ENCODE measurements at regions not wholly inside any gene's neighbourhood (a gene's known extent, or its start where the extent isn't known, plus 50 kb on each side); places are given as distances from the start of the nearest gene placed in this dataset.
"Not testable (repeated sequence)": the region's sequence is repeated elsewhere in the genome, so short reads cannot be mapped to it uniquely, and the experiment has no call there.

DNA sequence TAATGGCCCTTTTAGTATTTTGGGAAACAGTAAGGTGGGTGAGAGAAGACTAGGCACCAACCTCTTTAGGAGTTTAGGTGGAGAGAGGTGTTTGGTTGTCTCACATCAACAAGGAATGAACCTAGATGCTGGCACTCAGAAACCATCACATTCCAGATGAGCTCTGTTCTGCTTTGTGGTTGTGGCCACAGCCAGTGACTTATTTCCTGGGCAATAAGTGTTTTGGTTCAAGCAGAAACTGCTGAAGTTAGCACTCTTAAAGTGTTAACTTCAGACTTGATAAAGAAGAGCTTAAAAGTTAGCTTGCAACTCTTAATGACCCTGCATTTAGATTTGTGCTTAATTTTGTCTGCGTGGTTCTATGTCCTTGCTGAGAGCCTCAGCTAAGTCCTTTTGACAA, 929.2 kb downstream of the SLC4A3 start:
- DNase-seq (ENCODE audit: low read depth), result peak; percentile 48

DNA sequence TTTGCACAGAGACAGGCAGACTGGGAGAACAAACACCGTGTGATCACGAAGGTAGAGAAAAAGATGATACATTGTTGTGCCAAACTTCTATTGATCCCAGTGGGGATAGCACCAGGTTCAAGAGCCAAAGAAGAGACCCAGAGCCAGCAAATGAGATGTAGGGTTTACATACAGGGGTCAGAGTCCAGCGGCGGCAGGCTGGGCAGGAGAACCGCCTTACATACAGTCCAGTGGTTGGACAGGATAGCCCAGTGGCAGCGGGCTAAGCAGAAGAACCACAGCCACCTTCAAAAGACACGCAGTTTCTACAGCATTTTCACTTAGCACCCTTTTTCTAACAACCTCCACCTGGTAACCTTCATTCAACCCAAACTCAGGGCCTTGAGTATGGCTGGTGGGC, 932.8 kb downstream of the SLC4A3 start:
- no peak for DNase-seq (ENCODE audit: low read depth)

DNA sequence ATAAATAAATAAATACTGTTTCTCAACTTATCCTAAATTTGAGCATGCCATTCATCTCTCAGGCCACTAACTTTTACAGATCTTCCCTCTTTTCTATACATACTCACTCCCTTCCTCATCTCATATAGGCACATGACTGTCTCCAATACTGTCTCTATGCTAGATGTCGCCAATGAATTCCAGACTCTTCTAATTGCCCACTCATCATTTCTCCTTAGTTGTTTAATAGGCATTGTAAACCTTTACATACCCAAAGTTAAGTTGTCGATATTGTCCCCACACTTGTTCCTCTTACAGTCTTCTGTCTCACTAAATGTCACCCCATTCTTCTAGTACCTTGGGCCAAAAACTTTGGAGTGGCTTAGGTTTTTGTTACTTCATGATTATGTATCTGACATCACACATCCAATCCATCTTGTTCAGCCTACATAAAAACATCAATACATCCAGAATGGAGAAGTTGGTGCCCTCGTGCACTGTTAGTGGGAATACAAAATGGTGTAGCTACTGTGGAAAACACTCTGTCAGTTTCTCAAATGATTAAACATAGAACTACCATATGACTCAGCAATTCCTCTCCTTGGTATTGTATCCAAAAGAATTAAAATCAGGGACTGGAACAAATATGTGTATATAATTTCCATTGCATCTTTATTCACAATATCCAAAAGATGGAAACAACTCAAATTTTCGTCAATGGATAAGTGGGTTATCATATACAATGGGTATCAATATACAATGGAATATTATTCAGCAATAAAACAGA, 935.1 kb downstream of the SLC4A3 start:
- DNase-seq (ENCODE audit: low read depth), result no peak

DNA sequence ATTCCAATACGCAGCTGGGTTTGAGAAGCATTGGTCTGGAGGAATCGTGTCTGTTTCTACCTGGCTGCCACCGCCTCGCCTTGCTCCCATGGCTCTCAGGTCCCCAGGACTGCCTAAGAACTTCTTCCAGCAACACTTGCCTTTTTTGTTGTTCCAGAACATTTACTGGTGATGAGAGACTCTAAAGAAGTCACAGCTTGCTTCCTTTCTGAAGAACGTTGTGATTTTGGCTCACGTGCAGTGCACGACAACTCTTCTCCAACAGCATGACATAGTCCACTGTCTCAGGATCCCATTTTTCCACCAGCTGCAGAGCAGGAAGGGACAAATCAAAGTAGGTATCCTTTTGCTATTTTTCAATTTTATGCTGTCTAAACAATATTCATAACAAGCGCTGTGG, 940.9 kb downstream of the SLC4A3 start:
- DNase-seq (ENCODE audit: low read depth), result no peak

DNA sequence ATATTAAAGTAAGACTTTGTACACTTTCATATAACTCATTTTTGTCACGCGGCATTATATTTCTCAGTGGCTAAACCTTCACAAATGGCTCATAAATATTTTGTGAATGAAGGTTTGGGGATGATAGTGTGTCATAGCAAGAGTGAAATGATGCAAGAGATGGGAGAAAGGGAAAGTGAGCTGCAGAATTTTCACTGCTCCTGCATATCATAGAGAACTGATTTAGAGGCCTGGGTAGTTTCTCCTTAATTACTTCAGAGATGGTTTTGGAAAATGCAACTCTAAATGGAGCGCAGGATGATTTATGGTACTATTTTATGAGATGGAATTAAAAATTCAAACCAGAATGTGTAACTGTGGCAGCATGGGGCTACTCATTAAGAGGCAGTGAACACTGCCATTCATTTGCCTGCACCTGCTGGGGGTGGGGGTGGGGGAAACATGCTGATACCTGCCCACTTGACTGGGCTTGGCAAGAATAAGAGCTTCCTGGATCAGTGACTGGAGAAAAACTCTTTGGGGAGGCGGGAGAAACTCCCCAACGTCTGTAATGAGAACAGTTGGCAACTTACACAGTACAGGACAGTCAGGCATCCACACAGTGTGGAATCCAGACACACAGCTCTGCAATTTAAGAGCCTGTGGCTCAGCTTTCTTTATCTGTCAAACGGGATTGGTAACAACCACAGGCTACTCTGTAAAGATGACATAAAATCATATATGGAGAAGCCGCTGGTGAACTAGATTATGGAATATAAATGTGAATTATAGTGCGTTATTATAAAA, 941.9 kb downstream of the SLC4A3 start:
- DNase-seq (ENCODE audit: low read depth), result no peak

- peak; percentile 4 for DNase-seq (ENCODE audit: low read depth)
Observed at GRCh38 chr2:220572385-220572784, 945.0 kb downstream of the SLC4A3 start.

- DNase-seq (ENCODE audit: low read depth), result no peak
Observed at GRCh38 chr2:220574038-220574437, 946.6 kb downstream of the SLC4A3 start.

- no peak for DNase-seq (ENCODE audit: low read depth)
Observed at GRCh38 chr2:220575963-220576362, 948.5 kb downstream of the SLC4A3 start.

DNA sequence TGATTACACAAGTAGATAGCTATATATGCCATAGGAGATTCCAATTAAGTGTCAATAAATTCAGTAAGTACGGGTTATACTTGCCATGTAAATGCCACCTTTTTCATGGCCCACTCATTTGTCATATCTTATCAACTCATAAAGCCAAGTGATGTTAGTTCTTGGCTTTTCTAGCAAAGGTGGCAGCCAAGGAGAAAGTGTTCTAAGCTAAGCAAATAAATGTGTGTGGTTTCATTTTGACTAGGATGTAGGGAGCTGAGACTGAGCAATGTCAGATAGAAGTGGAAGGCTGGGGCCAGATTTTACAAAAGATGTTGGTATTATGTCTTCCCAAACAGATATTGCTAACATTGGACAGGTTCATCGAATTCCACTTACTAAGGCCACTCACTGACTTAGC, 952.0 kb downstream of the SLC4A3 start:
- DNase-seq (ENCODE audit: low read depth), result no peak

DNA sequence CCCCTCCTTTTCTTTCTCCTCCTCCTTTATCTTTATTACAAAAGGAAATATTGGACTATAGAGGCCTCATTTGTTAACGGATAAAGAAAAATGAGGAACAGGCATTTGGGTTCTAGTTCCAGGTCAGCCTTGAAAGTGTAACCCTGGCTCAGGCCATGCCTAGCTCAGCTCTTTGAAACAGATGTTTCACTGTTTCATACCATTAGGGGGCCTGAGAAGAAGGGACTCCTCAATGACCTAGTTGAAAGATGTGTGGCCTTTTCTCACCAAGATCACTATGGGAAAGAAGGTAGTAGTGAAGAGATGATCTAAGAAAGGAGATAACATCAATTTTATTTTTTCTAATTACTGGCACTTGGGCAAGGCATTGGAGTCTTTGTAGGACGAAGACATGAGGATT, 952.7 kb downstream of the SLC4A3 start:
- no peak for DNase-seq (ENCODE audit: low read depth)

DNA sequence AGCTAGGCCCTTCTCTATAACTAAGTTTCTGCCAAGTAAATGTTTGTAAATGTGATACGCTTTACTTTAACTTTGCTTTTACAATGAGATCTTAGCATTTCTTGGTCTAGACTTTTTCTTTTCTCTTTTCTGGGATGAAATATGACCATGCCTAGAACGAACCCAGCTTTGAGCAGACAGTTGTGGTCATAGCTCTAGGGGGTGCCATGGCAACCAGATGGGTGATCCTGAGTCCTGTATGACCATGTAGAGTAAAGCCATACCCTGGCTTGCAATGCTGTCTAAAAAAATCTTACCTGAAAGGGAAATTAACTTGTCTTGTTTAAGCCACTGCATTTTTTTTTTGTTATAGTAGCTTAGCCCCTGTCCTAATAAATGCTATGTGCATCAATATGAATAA, 956.3 kb downstream of the SLC4A3 start:
- no peak for DNase-seq (ENCODE audit: low read depth)

GRCh38 chr2:220585241-220585640, 957.8 kb downstream of the SLC4A3 start:
- DNase-seq (ENCODE audit: low read depth), result no peak

- DNase-seq (ENCODE audit: low read depth), result no peak
Observed at GRCh38 chr2:220586980-220587530, 959.6 kb downstream of the SLC4A3 start.

- no peak for DNase-seq (ENCODE audit: low read depth)
Observed at GRCh38 chr2:220588148-220588547, 960.7 kb downstream of the SLC4A3 start.

- DNase-seq (ENCODE audit: low read depth), result no peak
Observed at GRCh38 chr2:220590476-220590875, 963.0 kb downstream of the SLC4A3 start.

GRCh38 chr2:220593526-220593925, 966.1 kb downstream of the SLC4A3 start:
- DNase-seq (ENCODE audit: low read depth), result no peak

DNA sequence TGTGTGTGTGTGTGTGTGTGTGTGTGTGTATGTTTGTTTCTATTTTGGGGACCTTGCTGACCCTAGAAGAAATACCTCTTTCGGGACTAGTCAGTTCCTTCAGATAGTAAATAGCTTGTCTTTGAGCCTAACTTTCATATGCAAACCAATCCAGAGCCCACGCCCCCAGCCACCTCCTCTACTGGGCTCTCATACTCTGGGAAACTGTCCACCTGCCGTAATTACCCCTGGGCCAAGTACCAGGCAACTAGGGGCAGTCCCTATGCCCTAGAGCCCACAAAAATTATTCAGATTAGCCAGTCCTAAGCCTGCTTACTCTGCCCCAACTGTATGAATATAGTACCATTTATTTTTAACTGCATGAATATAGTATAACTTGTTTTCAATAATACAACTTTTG, 970.4 kb downstream of the EPHA4 start:
- no peak for DNase-seq (ENCODE audit: low read depth)

- not testable (repeated sequence) for DNase-seq (ENCODE audit: low read depth)
Observed at GRCh38 chr2:220613004-220613403, 959.1 kb downstream of the EPHA4 start.

GRCh38 chr2:220614064-220614463, 958.0 kb downstream of the EPHA4 start:
- no peak for DNase-seq (ENCODE audit: low read depth)

DNA sequence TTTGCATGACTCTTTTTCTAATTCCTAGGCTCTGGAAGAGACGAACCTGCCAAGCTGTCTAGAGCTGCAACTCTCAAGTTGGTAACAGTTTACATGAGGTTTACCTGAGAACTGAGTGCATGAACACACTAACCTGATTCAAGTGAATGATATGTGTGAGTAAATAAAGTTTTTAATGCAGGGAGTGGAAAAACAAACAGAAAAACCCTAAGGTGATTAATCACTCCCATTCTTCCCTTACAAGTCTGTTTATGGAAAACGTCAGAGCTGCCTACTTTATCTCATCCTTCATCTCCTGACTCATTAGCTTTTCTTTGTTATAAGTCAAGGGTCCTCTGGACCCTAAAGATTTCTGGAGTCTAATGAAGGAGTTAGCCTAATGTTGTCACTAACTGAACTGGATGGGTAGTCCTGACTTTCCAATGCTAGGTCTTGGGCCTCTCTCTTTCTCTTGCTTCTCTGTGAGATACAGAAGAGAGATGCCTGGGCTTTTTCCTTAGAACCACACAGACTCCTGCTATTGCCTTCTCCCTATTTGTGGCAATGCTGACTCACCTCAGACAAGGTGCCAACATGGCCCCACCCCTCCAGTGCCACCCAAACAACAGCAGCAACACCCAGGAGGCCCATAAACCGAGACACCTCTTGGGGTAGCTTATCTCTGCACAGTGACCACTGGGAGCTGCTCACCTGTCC, 952.4 kb downstream of the EPHA4 start:
- no peak for DNase-seq (ENCODE audit: low read depth)

DNA sequence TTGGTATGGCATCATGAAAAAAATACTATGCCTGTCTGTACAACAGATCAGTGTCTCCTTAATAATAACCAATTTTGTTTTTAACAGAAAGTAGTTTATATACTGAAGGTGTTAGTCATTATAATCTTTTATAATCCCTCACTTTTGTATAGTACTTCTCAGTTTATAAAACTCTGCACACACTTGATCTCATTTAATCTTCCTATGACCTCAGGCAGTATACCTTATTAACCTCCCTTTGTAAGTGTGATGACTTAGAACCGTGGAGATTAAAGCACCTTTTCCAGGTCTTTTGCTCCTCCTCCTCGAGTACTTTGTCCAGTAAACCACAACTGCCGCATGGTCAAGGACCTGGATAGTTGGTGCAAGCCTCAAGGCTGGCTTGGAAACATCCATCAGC, 945.5 kb downstream of the EPHA4 start:
- DNase-seq (ENCODE audit: low read depth), result no peak

GRCh38 chr2:220628252-220628651, 943.9 kb downstream of the EPHA4 start:
- no peak for DNase-seq (ENCODE audit: low read depth)

DNA sequence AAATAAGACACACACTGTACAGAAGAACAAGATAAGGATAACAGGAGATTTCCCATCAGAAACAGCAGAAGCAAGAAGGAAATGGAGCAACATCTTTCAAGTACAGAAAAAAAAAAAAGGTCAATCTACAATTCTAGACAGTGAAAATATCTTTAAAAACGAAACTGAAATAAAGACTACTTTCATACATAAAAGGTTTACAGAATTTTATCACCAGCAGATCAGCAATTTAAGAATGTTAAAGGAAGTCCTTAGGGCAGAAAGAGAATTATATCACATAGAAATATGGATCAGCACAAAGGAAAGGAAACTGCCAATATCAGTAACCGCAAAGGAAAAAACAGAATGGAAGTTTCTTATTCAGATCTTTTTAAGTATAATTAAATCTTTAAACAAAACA, 931.0 kb downstream of the EPHA4 start:
- no peak for DNase-seq (ENCODE audit: low read depth)
